ENCODE measurements at regions not wholly inside any gene's neighbourhood (a gene's known extent, or its start where the extent isn't known, plus 50 kb on each side); places are given as distances from the start of the nearest gene placed in this dataset.

GRCh38 chr6:168778201-168778600 is 337.2 kb downstream of the SMOC2 start:
- Histone ChIP-seq H2BK15ac (ENCODE audit: low read depth, low read length) (no peak overlapping the region), H4K20me1 (ENCODE audit: insufficient read depth, low read length) (no peaks in the 10 kb centered on the region), H2AK9ac (replicated peaks; ENCODE audit: low read depth, low read length, poor library complexity) (no peak overlapping the region), H2AK5ac (ENCODE audit: low read depth, low read length) (no peak overlapping the region), H3K9ac (ENCODE audit: low read depth, low read length) (no peak overlapping the region), H4K8ac (ENCODE audit: low read depth in 2 of 2, low read length in 2 of 2) (no peak overlapping the region), H2BK5ac (ENCODE audit: low read depth, low read length, poor library complexity, severe bottlenecking) (no peak overlapping the region), H2BK120ac (ENCODE audit: low read depth, low read length) (no peak overlapping the region), H3K4me3 (ENCODE audit: insufficient read depth, low read depth, low read length) (no peak overlapping the region), H3K9me1 (ENCODE audit: insufficient read depth, low read length) (no peaks in the 10 kb centered on the region), H3K27me3 (ENCODE audit: control insufficient read depth, insufficient read depth, low read length) (no peaks in the 10 kb centered on the region), H3K4me1 (ENCODE audit: control insufficient read depth, insufficient read depth, low read length) (no peaks in the 10 kb centered on the region), H3K27ac (ENCODE audit: insufficient read depth, low read length) (no peak overlapping the region), H3K79me1 (ENCODE audit: low read depth in 1 of 2, low read length in 2 of 2) (no peaks in the 10 kb centered on the region), H3K4me2 (ENCODE audit: low read depth, low read length) (no peak overlapping the region), H3K18ac (ENCODE audit: low read depth, low read length) (no peak overlapping the region), H4K91ac (ENCODE audit: insufficient read depth, low read depth, low read length) (no peak overlapping the region), H3K23ac (ENCODE audit: low read depth, low read length) (no peak overlapping the region), H3K36me3 (ENCODE audit: control insufficient read depth, insufficient read depth, low read length) (no peaks in the 10 kb centered on the region), H2BK20ac (ENCODE audit: low read depth, low read length) (no peak overlapping the region), H4K5ac (ENCODE audit: low read depth, low read length) (no peak overlapping the region), H3K4ac (ENCODE audit: low read depth, low read length) (no peak overlapping the region), H3K56ac (ENCODE audit: extremely low read depth, insufficient read depth, low read length) (no peak overlapping the region), H3K14ac (replicated peaks; ENCODE audit: low read depth, low read length) (no peak overlapping the region), H3K9me3 (ENCODE audit: control insufficient read depth, insufficient read depth, low read length) (peaks cover 28% of the 10 kb centered on the region), H2AFZ (replicated peaks; ENCODE audit: low read length, poor library complexity) (no peak overlapping the region)
- intact Hi-C loops (cut with micrococcal nuclease): no loop called here
- no peak for ATAC-seq (ENCODE audit: low read depth)
- BruUV-seq (replicated peaks): no TSS peak
- dilution Hi-C loops (cut with HindIII; ENCODE audit: low sequenced_read_pairs, unreplicated experiment): no loop called here
- TF ChIP-seq FOS (IDR thresholded peaks at IDR 0.05; ENCODE audit: low read depth, low read length) (no peak), ELK1 (IDR thresholded peaks at IDR 0.05; ENCODE audit: borderline replicate concordance, low read depth, low read length) (no peak), POLR2A (IDR thresholded peaks at IDR 0.05; ENCODE audit: low read depth, low read length) (no peak), MAFK (IDR thresholded peaks at IDR 0.05; ENCODE audit: low read depth, low read length) (no peak)
- ChIA-PET CTCF (no interaction called here), POLR2A (ENCODE audit: unreplicated experiment) (no interaction called here)
- DNase-seq: no peak
- in situ Hi-C loops (cut with MboI; ENCODE audit: low sequenced_read_pairs): no loop called here
- 20% methylated on average over 2 of the region's 7 CpGs; no CpG with 5 or more reads in 1 of the 2 experiments for WGBS, 2 experiments (ENCODE audit: extremely low coverage in 2 of 2, insufficient read length in 1 of 2)
